A673 (cell line): ENCODE measurements at regions not wholly inside any gene's neighbourhood (a gene's known extent, or its start where the extent isn't known, plus 50 kb on each side); places are given as distances from the start of the nearest gene placed in this dataset.

Source experiments
- BruUV-seq: library from RNA; stranded (reverse); fragments of 400-500 nt; replicated peaks from 2 replicates; lab custom pipeline; 2021; lab: Mats Ljungman, UMichigan
- CTCF ChIA-PET: fragments of 300-600 bp; sonication (Branson Sonifier 250); formaldehyde crosslinking; loops from one replicate; lab custom pipeline; 2022; ENCODE audit warnings: antibody characterized with exemption; lab: Charles Lee
- POLR2A ChIA-PET: fragments of 300-600 bp; sonication (Branson Sonifier 250); formaldehyde crosslinking; loops from one replicate; lab custom pipeline; 2022; ENCODE audit warnings: antibody characterized with exemption; ENCODE audit not compliant: low non-redundant PET; lab: Charles Lee
- DNase-seq: peaks from one replicate; pipeline ENCODE4 v3.0.0-alpha.2; 2015; ENCODE audit warnings: low spot score
- H3K27ac ChIP-seq: fragments of 200-600 bp; sonication (generic); 2 replicates; pipeline ENCODE4 v1.5.1; 2016; ENCODE audit warnings: mixed run types, low read depth, mild to moderate bottlenecking, mixed read lengths, antibody characterized with exemption, low read length; ENCODE audit not compliant: poor library complexity, severe bottlenecking
- H3K27me3 ChIP-seq: fragments of 200-600 bp; sonication (generic); replicated peaks from 2 replicates; pipeline ENCODE4 v1.6.1; 2017; ENCODE audit warnings: mixed run types, low read depth, mild to moderate bottlenecking, mixed read lengths, antibody characterized with exemption, low read length; ENCODE audit not compliant: insufficient read depth, poor library complexity
- H3K36me3 ChIP-seq: fragments of 200-600 bp; sonication (generic); 2 replicates; pipeline ENCODE4 v1.6.1; 2016; ENCODE audit warnings: mixed run types, mild to moderate bottlenecking, mixed read lengths, antibody characterized with exemption, low read length; ENCODE audit not compliant: insufficient read depth, poor library complexity, severe bottlenecking
- H3K4me1 ChIP-seq: fragments of 200-600 bp; sonication (generic); 2 replicates; pipeline ENCODE4 v1.6.1; 2017; ENCODE audit warnings: mixed run types, mild to moderate bottlenecking, mixed read lengths, antibody characterized with exemption, low read length; ENCODE audit not compliant: insufficient read depth, poor library complexity, severe bottlenecking
- H3K4me3 ChIP-seq: fragments of 200-600 bp; sonication (generic); 2 replicates; pipeline ENCODE4 v1.5.1; 2016; ENCODE audit warnings: low read depth, mixed run types, mild to moderate bottlenecking, mixed read lengths, low read length; ENCODE audit not compliant: poor library complexity, severe bottlenecking
- H3K9me3 ChIP-seq: fragments of 200-600 bp; sonication (generic); 2 replicates; pipeline ENCODE4 v1.6.1; 2016; ENCODE audit warnings: mixed run types, low read depth, mild to moderate bottlenecking, mixed read lengths, antibody characterized with exemption, low read length; ENCODE audit not compliant: poor library complexity, severe bottlenecking
- EZH2 ChIP-seq: fragments of 200-600 bp; sonication (generic); IDR thresholded peaks from 2 replicates; pipeline ENCODE4 v1.6.1; 2017; ENCODE audit warnings: borderline replicate concordance, low read depth, mild to moderate bottlenecking, mixed read lengths, antibody characterized with exemption, low read length; ENCODE audit not compliant: poor library complexity, severe bottlenecking
- intact Hi-C: fragments of 100-400 bp; cut with micrococcal nuclease; formaldehyde crosslinking; loops from one replicate; pipeline ENCODE4 v1.10.0; 2022; ENCODE audit not compliant: unreplicated experiment
- TF ChIP-seq, protein P1 (sequence below): fragments of 300-800, 200-600 bp; sonication (generic); conservative IDR thresholded peaks from 2 replicates; pipeline ENCODE4 v1.5.1; 2017; ENCODE audit warnings: low read depth, mild to moderate bottlenecking, antibody characterized with exemption, low read length, moderate library complexity, mixed read lengths

GRCh38 chr9:75529463-75529862 is 361.0 kb upstream of the PCSK5 start:
- ChIA-PET CTCF (no interaction called here), POLR2A (no interaction called here)
- Histone ChIP-seq H3K9me3 (no peaks in the 10 kb centered on the region), H3K27me3 (no peaks in the 10 kb centered on the region), H3K36me3 (no peaks in the 10 kb centered on the region), H3K4me3 (no peak overlapping the region), H3K4me1 (no peaks in the 10 kb centered on the region), H3K27ac (no peak overlapping the region)
- no peak for DNase-seq
- intact Hi-C loops: loop anchor here (10.0 kb wide), 1 partner anchor 55 kb away; no protein-coding TSS in a partner anchor
- no TSS peak for BruUV-seq
- TF ChIP-seq EZH2: no peak
- TF ChIP-seq, protein P1, sequence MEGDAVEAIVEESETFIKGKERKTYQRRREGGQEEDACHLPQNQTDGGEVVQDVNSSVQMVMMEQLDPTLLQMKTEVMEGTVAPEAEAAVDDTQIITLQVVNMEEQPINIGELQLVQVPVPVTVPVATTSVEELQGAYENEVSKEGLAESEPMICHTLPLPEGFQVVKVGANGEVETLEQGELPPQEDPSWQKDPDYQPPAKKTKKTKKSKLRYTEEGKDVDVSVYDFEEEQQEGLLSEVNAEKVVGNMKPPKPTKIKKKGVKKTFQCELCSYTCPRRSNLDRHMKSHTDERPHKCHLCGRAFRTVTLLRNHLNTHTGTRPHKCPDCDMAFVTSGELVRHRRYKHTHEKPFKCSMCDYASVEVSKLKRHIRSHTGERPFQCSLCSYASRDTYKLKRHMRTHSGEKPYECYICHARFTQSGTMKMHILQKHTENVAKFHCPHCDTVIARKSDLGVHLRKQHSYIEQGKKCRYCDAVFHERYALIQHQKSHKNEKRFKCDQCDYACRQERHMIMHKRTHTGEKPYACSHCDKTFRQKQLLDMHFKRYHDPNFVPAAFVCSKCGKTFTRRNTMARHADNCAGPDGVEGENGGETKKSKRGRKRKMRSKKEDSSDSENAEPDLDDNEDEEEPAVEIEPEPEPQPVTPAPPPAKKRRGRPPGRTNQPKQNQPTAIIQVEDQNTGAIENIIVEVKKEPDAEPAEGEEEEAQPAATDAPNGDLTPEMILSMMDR: no peak

DNA sequence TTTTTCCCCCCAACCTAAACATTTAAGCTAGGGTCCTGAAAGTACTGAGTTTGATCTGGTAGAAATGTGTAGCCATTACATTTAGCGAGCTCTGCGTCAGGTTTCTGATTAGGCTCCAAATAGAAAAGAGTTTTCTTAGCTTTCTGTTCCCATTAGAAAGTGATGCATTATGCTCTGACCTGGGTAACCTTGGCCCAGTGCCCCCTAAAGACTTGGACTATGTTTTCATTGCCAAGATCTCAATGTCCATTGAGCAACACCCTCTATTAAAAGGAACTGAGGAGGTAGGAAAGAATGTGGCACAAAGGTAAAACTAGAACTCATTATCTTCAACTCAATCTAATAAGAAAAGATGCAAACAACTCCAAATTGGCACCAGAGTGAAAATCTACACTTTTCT is 358.9 kb upstream of the PCSK5 start:
- CTCF ChIA-PET: no interaction called here
- Histone ChIP-seq H3K27me3 (no peaks in the 10 kb centered on the region), H3K9me3 (peaks cover 5% of the 10 kb centered on the region), H3K36me3 (no peaks in the 10 kb centered on the region), H3K4me1 (no peaks in the 10 kb centered on the region), H3K27ac (no peak overlapping the region), H3K4me3 (no peak overlapping the region)
- no TSS peak for BruUV-seq
- TF ChIP-seq EZH2: no peak
- TF ChIP-seq, protein P1: no peak
- POLR2A ChIA-PET: no interaction called here
- DNase-seq: no peak
- intact Hi-C loops: no loop called here

DNA sequence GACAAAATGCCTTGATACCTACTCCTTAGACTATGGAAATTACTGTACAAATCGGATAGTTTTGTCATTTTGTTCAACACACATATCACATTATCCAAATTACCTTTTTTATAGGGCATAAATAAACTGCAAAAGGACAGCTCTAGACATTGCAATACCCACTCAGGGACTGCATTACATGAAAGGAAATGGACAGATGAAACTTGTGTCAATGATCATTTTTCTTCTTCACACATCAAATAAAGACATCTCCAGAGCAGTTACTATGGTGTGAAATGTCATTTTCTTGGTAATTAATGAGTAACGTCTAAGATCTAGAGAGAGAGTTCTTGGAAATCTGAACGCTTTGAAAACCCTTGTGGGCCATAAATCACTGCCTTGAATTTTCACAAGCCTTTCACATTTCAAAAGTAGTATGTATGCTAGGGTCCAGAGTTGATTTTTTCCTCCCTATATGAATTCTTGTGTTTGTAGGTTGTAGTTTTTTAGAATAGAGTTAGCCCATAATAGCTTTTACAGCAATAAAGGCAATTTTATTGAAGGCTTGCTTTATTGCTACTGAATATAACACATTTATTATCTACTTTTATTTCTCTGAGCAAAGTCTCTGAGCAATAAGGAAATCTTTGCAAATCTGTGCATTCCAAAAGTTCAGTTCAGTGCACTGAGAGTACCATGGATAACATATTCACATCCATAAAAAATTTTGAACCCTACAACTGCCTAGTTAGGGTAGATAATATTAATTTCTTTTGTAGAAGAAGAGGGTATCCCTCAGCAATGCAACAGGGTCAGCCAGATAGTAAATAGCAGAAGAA is 358.0 kb upstream of the PCSK5 start:
- intact Hi-C loops: no loop called here
- Histone ChIP-seq H3K36me3 (no peaks in the 10 kb centered on the region), H3K27ac (no peak overlapping the region), H3K9me3 (peaks cover 7% of the 10 kb centered on the region), H3K27me3 (no peaks in the 10 kb centered on the region), H3K4me1 (no peaks in the 10 kb centered on the region), H3K4me3 (no peak overlapping the region)
- ChIA-PET CTCF (no interaction called here), POLR2A (no interaction called here)
- no TSS peak for BruUV-seq
- DNase-seq: no peak
- no peak for TF ChIP-seq EZH2
- TF ChIP-seq, protein P1: no peak
